NCI-H146 treated with DMSO at 0.1 percent for 48 hours (cell line): ENCODE measurements at regions not wholly inside any gene's neighbourhood (a gene's known extent, or its start where the extent isn't known, plus 50 kb on each side); places are given as distances from the start of the nearest gene placed in this dataset.

Experiments
- DNase-seq: peaks from one replicate; lab custom pipeline; 2025; ENCODE audit not compliant: unreplicated experiment; lab: John Stamatoyannopoulos, UW

DNA sequence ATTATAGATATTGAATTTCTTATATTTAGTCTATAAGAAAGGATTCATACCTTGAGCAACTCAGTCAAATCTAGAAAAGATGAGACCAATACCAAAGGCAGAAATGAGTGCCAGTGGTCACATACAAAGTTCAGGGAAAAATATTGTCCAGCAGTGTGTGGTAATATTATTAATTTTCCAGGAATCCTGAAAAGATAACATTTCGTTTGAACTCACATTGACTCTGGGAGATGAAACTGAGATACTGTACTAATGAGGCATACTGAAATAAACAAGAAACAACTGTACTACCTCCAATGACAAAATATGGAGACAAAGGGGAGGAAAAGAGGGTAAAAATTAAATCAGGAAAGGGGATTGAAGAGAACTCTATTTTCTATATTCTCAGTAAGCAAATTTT, 212.4 kb downstream of the TRAM1L1 start:
- DNase-seq: no peak

DNA sequence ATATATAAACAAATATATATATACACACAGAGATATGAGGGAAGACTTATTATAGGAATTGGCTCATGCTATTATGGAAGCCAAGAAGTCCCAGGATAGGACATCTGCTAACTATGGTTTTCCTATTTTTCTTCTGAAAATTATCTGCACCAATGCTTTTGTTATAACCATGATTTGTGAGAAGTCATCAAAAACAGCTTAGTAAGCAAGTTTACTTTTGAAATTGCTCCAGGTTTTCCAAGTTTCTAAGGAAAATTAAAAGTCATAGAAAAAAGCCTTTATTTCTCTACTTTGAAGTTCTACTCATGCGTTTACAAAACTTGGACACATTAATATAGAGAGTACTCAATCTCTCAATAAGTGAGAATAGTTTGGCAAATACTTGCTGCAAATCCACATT, 213.1 kb downstream of the TRAM1L1 start:
- no peak for DNase-seq

DNA sequence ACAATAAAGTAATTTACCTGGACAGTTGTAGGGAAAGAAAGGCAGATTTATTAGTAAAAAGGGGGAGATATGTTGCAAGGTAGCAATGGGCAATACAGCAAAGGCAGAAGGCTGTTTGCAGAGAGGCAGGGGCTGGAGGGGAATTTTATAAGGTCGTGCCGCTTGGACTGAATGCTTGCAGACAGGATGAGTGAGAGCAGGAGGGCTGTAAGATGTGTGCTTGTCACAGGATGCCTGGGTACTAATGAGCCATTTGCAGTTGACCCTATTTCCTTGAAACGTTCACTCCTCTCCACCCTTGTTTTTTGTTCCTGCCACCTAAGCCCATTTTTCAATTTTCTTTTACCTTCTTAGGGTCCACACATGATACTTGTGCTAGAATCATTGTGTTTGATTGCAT, 214.7 kb downstream of the TRAM1L1 start:
- no peak for DNase-seq

DNA sequence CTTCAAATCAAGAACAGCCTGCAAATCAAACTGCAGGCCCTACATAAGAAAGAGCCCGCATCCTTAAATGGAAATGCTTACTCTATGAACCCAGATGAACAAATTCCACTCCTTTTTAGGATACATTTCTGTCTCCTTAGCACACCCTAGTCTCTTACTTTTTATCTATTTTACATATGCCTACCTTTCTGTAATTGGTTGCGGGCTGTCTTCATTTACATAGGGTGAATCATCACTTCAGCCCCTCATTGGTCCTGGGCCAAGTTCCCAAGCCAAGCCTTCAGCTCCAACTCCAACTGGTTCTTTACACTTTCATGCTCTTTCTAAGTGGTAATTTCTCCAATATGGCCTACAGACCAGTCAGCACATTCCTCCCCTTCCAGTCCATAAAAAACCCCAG, 219.3 kb downstream of the TRAM1L1 start:
- DNase-seq: no peak

DNA sequence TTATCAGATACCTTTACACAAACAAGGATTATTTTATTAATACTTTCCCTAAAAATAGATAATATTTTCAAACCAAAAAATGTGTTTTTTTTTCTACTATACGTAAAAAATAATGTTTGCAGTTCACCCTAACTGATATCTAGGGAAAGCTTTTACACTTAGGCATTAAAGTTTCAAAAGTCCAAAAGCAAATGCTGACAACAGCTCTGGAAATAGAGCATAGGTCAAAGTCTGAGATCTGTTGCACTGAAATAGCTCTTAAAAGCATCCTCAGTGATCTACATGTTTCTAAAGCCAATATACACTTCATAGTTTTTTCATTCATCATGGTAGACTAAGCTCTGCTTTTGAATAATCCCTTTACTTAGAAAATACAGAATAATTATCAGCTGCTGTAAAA, 222.8 kb downstream of the TRAM1L1 start:
- no peak for DNase-seq

DNA sequence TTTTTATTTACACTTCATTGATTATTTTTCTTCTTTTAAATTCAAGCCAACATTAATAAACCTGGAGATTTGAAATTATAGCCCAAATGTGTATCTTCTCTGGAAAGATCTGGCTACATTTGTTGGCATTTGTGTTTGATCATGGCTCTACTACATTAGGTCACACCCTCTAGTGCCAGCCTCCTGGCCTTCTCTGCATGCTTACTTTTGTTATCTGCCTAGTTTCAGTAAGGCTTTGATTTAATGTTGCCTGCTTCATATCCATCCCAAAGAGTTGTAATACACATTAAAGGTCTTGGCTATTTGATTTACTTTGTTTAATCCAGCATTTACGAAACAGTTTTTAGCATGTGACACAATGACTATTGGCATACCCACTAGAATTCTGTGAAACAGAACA, 224.5 kb downstream of the TRAM1L1 start:
- DNase-seq: no peak

DNA sequence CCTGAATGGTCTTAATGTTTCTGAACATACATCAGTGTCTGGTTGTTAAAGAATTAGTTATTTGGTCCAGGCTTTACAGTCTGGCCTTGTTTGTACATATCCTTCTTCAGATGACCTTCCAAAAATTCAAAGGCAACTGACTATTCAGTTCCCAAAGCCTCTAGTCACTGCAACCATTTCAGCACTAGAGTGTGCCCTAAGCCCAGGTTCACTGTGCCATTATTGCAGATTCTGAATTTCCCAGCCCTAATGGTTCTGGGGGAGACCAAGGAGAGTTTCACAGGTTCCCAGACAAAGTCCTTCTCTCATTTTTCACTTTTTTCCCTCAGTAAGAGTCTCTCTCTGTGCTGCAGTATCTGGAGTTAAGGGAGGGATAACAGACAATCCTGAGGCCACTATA, 235.8 kb downstream of the TRAM1L1 start:
- DNase-seq: no peak

DNA sequence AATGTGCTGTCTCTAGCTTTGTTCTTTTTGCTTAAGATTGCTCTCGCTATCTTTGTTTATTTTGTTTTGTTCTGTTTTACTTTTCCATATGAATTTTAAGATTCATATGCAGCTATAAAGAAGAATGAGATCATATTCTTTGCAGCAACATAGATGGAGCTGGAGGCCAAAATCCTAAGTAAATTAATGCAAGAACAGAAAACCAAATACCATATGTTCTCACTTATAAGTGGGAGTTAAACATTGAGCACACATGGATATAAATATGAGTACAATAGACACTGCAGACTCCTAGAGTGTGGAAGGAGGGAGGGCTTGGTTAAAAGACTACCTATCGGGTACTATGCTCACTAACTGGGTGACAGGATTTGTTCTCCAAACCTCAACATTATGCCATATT, 237.8 kb downstream of the TRAM1L1 start:
- DNase-seq: no peak

DNA sequence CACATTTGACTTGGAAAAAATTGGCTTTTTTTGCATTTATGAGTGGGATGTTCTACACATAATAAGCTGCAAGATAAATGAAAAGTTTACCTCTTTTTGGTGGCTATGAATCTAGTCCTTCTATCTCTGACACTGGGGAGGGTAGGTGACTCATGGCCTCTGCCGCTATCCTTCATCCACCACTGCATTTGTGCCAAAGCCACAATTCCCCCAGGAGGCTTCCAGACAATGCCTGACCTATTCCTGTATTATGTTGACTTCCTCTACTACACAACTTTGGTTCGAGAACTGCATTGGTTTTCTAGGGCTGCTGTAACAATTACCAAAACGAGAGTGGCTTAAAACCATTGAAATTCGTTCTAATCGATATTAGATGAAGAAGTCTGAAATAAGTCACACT, 245.6 kb downstream of the TRAM1L1 start:
- no peak for DNase-seq

DNA sequence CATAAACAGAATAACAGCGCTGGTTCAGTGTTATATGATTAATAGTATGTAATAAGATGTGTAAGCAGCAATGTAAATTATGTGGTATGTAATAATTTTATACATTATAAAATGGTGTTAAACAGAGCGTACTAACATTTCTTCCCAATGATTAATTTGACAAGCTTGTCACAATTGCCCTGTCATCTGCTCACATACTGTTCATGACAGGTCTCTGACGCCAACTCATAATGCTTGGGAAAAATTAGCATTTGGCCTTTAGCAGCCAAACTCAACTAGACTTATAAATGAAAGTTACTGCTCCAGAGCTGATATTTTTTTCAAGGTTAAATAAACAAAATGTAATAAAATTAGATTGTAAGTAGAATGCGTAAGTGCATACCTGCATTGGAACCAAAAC, 246.8 kb downstream of the TRAM1L1 start:
- no peak for DNase-seq

DNA sequence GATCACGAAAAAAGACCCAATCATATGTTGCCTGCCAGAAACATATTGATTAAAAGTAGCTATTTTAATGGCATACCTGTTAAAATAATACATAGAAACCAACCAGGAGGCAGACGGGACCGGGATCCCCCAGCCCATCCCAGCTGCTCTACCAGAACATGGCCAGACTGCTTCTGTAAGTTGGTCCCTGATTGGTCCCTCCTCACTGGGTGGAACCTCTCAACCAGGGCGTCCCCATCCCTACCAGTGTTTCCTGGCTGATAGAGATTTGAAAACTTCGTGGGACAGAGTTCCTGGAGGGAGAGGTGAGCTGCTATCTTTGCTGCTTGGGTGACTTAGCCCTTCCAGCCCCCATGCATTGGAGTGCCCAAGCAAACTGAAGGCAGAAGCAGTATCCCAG, 256.2 kb downstream of the TRAM1L1 start:
- DNase-seq: no peak

DNA sequence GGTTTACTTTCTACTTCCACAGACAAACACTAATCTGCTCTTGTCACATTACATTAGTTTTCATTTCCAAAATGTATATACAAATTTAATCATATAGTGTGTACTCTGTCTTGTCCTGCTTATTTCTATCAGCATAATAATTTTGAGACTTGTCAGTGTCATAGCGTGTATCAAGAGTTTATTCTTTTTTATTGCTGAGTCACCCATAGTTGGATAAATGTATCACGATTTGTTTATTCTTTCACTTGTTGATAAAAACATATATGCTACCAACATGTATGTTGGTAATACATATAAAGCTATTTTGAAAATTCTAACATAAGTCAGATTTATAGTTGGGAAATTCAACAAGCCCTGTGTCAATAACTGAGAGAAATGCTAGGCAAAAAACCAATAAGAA, 261.2 kb downstream of the TRAM1L1 start:
- DNase-seq: no peak

DNA sequence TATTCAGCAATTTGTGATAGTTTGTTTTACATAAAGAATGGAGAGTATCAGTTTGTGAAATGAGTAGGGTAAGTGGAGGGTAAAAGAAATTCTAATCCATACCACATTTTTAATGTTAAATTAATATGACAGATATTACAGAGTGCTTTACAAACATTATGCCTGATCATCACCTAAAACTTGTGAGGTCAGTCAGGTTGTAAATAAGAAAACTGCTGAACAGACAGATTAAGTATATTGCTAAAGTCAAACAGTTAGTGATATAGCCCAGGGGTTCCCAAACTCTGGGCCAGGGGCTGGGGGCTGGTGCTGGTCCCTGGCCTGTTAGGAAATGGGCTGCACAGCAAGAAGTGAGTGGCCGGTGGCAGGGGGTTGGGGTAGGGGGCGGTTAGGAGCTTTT, 273.6 kb downstream of the TRAM1L1 start:
- no peak for DNase-seq

DNA sequence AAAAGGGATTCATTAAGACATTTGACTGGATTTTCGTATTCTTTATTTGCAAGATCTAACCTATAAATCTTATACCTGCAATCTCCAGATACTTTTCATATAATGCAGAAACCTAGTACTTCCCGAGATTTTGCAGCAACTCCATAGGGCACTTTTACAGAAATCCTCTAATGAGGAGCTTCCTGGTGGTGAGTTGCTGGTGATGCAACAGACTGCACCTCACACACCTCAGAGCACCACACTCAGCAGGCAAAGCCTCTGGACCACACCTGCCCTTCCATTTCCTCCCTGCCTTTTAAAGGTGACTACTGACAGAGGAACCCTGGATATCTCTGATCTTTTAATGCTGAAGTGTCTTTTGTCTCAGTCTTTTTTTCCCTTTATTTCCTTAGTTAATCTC, 289.4 kb downstream of the TRAM1L1 start:
- no peak for DNase-seq

DNA sequence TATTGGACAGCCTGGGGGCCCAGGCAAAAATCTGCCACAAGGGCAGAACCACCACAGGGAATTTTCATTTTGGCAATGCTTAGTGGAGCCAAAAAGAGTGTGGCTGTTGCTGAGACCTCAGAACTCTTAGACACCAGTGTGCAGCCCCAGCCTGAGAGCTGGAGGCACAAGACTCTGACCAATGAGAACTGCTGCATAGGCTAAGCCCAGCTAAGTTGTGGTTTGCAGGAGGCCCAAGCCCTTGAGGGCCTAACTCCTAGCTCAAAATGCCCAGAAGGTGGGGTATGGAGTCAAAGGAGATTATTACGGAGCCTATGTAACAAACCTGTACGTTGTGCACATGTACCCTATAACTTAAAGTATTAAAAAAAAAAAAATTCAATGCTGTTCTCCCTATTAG, 296.7 kb downstream of the TRAM1L1 start:
- no peak for DNase-seq

DNA sequence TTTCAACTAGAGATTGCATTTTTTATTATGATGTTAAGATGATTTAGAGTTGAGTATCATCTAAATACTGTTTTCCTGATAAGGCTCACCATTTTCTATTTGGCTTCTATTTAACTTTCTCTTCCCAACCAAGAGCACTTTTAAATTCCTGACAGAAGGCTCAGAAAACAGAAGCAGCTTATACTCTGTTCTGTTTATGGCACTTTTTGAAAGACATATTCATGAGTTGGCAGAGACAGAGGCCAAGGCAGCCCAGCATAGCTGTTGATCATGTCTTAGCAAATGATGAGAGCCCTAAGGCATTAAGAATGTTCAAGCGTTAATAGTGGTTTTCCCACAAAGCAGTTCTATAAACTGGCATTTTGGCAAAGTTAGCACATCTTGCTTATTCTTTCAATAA, 330.3 kb downstream of the TRAM1L1 start:
- no peak for DNase-seq

DNA sequence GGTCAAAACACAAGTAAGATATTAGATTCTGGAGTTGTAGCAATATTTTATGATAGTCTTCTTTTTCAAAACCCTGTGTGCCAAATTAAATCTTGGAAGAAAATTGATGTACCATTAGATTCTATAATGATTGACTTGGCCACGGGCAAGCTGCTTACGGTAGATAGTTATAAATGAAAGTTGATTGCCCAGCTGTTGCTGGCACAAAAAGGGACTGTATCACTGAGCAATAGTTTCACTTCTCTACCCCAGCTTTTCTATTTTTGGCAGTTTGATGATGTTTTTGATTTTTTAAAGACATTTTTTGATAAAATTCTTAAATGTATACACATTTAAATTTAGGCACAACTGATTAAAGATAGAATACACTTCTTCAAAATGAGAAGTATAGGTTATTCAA, 333.3 kb downstream of the TRAM1L1 start:
- no peak for DNase-seq

DNA sequence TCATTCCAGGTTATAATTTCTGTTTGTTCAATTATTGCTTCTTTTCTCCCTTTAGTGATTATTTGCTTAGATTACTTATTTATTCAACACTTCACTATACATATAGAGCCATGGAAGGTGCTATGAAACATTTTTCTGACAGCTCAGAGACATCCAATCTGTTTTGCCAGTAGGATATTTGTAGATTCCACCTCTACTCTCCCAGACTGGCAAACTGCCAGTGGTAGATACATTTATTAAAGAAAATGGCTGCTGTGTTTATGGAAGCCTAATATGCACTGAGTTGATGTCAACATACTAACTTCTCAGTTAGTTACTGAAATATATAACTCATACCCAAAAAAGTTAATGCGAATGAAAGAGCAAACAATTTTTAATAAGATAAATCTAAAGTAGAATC, 348.6 kb downstream of the TRAM1L1 start:
- no peak for DNase-seq

DNA sequence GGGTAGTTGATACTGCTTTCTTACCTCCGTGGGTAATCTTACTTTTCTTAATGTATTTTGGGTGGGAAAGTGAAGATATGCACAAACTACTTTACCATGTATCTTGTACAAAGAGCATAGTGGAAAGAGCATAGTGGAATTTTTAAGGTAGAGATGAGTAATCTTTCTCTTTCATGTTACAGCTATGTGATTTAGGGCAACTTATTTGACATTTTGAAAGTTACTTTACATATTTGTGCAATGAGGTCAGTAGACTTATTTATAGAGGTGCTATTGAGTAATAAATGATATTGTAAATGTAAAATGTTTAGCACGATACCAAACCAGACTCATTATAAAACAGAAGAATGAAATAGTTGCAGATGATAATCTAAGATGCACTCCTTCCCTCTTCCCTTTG, 351.2 kb downstream of the TRAM1L1 start:
- no peak for DNase-seq

DNA sequence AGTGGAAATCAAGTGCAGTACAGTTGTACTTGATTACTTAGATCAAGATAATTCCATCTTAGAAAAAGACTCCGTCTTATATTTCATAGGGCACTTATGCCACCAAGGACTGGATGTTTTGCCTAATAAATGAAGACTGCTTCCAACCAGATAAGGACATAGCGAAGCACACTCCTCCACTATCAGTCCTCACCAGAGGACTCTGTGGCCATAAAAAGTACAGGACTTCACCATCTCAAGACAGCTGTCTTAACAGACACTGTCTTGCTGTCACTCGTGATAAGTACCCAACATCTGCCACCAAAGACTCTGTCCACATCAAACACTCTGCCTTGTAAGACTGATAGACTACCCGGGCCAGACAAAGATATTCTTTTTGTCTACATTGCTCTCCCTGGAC, 352.0 kb downstream of the TRAM1L1 start:
- DNase-seq: no peak

DNA sequence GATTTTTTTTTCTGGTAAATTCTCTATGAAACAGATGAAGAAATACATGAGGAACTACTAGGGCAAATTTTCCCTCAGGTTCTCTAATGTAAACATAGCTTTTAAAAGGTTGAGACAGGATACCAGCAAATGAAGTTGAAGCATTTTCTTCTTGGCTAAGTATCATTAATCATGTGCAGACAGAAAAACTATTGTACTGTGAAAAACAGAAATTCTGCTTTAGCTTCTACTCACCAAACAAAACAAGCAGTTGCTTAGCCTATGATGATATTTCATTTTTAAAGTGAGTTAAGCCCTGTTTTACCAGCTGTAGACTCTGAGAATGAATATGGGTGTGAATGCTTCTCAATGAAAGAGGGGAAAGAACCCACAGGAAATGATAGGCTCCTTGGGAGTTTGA, 358.9 kb downstream of the TRAM1L1 start:
- no peak for DNase-seq

DNA sequence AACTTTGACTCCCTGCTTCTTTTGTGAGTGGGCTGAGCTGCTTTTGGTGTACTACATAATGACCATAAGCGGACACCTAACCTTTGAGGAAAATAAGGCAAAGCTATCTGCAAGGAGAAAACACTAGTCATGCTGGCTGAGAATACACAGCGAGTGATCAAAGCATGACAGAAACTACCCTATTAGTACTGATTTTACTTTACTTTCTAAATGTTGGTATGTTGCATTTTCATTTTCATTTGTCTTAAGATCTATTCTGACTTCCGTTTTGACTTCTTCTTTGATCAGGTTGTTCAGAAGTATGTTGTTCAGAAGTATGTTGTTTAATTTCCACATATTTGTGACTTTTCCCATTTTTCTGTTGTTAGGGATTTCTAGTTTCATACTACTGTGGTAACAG, 361.1 kb downstream of the TRAM1L1 start:
- no peak for DNase-seq

DNA sequence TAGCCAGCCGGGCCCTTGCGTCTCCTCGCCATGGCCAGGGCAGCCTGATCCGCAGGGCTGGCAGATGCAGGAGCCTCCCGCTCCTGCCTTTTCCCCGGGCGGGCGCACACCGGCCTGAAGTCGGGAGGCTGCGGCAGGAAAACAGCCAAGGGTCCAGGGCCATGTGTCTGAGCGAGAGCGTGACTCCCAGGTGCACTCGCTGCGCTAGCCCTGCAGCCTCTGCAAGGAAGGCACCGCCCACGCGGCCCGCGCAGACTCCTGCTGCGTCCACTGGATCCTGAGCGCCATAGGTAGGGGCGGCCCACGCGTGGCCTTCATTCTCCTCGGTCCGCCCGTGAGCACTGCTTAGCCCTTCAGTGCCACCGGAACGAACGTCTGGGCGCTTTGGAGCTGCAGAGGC, 379.9 kb downstream of the TRAM1L1 start:
- peak; percentile 24 for DNase-seq

DNA sequence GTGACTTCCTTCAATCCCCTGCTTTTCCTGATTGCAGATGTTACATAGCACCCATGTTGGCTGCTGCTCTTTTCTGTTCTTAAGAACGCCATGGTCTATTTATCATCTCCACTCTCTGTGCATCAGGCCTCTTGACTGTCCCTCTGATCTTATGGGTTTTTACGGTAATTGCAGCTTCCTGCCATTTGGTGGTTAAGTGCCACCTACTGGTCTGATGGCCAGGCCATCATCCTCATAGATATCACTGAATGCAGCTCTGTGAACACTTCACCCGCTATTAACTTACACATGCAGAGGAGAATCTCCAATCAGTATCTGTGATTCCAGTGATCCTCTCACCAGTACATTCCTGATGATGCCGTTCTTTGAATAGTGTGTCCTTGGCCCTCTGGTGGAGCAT, 382.4 kb downstream of the TRAM1L1 start:
- DNase-seq: no peak
